GM21619 (cell line): ENCODE measurements at regions not wholly inside any gene's neighbourhood (a gene's known extent, or its start where the extent isn't known, plus 50 kb on each side); places are given as distances from the start of the nearest gene placed in this dataset.
A peak's percentile ranks its signal among the peaks of the same experiment; 100 is the strongest.
"Not testable (repeated sequence)": the region's sequence is repeated elsewhere in the genome, so short reads cannot be mapped to it uniquely, and the experiment has no call there.

ENCODE experiments used
- ATAC-seq: cut with Tn5 transposase; IDR thresholded peaks from one replicate; pipeline ENCODE4 v1.9.1; 2021; ENCODE audit not compliant: unreplicated experiment

- ATAC-seq = not testable (repeated sequence)
These were observed 116.1 kb upstream of the GJE1 start for GRCh38 chr6:142016666-142017065.

DNA sequence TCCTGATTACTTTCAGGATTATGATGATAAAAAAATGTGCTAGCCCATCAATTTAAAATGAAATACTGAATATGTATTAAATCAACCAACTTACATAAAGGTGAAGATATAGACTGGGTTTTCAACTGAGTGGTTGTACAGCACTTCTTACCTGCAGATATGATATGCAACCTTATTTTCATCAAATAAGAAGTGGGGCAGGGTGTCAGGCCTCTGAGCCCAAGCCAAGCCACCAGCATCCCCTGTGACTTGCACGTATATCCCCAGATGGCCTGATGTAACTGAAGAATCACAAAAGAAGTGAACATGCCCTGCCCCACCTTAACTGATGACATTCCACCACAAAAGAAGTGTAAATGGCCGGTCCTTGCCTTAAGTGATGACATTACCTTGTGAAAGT lies 117.3 kb upstream of the GJE1 start:
- not testable (repeated sequence) for ATAC-seq

GRCh38 chr6:142015011-142015410 lies 117.7 kb upstream of the GJE1 start:
- no peak for ATAC-seq

DNA sequence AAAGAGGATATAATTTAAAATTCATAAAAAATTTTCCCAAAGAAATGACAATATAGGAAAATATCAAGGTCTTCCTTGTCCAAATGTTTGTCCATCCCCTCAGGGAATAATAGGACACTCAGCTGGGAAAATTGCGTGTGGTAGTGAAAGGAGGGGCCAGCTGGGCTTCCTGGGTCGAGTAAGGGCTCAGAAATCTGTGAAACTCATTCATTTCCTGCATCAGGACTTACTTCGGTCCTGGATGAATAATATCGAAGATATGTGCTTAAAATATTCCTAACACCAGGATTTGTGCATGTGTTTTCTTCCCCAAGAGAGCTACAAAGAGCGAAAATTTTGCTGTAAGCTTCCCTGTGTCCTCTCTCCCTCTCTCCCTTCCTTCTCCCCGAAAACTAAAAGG lies 118.2 kb upstream of the GJE1 start:
- no peak for ATAC-seq

GRCh38 chr6:142013875-142014495 lies 118.7 kb upstream of the GJE1 start:
- no peak for ATAC-seq

GRCh38 chr6:142013287-142013686 lies 119.4 kb upstream of the GJE1 start:
- ATAC-seq = peak; percentile 93

DNA sequence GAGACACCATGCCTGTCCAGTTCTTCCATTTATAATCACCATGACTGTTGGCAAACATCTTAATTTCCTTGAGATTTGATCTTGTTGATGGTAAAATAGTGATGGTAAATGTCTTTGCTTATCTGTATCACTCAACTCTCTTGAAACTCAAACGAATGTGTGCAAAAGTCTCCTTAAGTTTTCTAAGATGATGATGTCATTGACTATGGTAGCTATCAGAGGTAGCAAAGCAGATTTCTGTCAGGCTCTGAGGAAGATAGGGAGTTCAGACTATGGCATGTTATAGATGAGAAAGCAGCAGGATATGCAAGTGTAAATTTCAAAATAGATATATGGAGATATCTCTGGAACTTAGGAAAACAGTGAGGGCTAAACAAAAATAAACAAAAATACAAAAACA lies 121.0 kb upstream of the GJE1 start:
- no peak for ATAC-seq

DNA sequence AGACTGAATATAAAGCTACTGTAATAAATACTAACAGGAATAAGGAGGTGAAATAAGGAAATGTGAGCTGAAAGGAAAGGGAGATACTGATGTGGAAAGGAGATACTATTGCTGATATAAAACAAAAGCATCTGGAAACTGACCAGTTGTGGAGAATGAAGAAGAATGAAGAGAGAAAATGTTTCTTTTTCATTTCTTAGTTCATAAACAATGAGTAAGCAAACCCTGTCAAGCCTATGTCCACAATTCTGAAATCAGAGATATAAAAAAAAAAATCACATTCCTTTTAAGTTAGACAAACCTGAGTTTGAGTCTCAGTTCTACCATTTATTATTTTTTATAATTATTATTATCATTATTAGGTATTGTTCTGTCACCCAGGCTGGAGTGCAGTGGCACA lies 121.6 kb upstream of the GJE1 start:
- ATAC-seq = no peak

- no peak for ATAC-seq
These were observed 123.1 kb upstream of the GJE1 start for GRCh38 chr6:142009647-142010046.

GRCh38 chr6:142008781-142009180 lies 123.9 kb upstream of the GJE1 start:
- ATAC-seq = no peak

GRCh38 chr6:142008016-142008735 lies 124.5 kb upstream of the GJE1 start:
- ATAC-seq = no peak

DNA sequence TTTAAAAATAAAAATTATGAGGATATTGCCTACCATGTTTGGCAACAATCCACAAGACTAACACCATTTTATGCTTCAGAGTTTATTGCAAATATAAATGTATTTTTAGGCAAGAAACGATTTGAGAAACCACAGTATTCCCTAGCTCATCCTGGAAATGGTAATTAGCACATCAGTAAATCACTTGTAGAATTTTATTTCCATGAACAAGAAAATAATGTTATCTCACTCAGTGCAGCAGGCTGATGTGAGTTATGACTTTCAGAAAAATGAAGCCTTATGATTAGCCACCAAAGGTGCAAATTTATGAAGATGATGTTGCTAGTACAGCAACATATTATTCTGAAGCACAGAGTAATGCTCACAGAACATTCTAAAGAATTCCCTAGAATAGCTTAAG lies 127.7 kb upstream of the GJE1 start:
- no peak for ATAC-seq

- no peak for ATAC-seq
These were observed 129.8 kb upstream of the GJE1 start for GRCh38 chr6:142002825-142003405.

- ATAC-seq = no peak
These were observed 135.9 kb upstream of the GJE1 start for GRCh38 chr6:141996823-141997222.

DNA sequence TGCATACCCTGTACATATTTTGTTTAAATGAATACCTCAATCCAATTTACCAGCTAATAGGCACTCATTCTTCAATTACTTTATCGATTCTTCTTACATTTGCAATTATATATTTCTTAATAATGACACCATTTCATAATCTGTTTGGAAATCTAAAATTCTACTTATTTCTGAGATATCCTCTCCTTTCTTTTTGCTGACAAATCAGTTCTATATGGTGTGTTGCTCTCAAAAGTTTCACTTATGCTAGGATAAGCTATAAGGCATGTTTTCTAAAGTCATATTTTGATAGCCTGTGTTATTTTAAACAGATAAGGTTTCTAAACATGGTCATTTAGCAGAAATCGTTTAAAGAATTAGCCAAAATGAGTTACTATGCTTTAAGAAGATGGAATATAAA lies 140.6 kb upstream of the GJE1 start:
- no peak for ATAC-seq

DNA sequence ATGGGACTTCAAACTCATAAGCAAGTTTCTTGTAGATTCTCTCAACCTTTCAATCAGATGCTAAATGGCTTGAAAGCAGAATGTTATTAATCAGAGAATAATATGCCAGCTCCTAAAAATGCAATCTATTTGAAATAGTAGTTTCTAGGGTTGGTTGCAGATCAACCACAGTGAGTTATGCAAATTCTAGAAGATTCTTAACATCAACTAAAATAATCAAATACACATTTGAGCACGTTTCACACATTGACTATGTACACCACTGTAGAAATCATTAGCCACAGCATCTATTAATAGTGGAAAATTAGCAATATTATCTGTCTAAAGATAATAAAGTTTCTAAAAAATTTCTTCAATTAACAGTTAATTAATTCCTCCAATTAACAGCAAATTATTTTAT lies 141.9 kb upstream of the GJE1 start:
- ATAC-seq = no peak

DNA sequence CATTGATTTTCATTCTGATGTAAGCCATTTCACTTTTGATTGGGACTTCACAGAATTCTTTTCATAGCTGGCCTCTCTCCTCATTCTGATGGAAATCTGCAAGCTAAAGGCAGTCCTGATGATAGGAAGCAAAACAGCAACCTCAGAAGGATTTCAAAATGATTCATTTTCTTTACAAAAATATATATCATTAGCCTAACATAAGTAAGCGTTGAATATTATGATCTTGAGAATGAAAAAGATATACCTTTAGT lies 143.1 kb upstream of the GJE1 start:
- no peak for ATAC-seq

DNA sequence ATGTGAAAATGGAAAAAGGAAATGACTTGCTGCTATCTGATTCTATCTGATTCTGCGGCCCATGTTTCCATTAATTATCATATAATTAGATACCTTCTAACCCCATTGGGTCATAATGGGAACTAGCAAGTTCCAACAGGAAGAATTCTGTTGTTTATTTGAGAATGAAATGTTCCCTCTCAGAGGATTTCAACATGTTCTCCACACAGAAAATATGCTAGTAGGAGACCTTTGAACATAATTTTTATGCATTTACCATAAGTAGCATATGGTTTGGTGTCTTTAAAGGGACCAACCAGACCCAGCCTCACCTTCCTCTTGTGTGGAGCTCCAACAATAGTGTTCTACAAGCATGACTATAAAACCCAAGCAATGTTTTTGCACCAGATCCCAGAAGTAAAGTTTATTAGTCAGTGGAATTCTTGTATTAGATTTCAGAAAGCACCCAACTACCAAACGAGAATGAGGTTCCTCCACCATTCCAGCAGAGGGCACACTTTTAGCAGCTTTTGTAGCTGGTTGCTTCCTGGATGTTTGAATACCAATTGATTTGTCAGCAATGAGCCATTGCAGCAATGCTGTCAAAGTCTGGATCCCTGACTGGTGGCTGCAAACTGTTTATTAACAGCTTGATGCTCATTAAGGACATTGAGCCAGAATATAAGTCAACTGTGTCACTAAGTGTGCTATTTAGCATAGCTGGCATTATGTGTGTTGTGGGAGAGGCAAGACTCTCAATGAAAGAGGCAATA lies 143.6 kb upstream of the GJE1 start:
- ATAC-seq = peak; percentile 92

- ATAC-seq = no peak
These were observed 144.4 kb upstream of the GJE1 start for GRCh38 chr6:141988327-141988726.

GRCh38 chr6:141986457-141986856 lies 146.3 kb upstream of the GJE1 start:
- no peak for ATAC-seq

DNA sequence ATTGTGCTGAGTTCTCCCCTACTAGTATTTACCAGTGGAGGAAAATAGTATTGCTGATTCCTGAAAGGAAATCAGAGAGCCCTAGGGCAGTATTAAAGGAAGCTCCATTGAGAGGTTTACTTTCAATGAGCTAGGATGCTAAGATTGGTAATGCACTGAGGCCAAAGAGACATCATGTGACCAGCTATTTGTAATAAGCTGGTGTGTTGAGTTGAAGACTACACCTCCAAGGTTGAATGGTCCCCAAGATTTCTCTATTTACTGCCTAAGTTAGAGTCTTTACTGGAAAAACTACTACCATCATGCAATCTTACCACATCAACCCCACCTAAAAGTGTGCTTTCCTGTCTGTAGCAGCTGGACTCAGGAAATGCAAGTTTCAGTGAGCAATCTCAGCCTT lies 151.5 kb upstream of the GJE1 start:
- ATAC-seq = no peak

- ATAC-seq = no peak
These were observed 154.9 kb upstream of the GJE1 start for GRCh38 chr6:141977782-141978181.
